ENCODE measurements at regions not wholly inside any gene's neighbourhood (a gene's known extent, or its start where the extent isn't known, plus 50 kb on each side); places are given as distances from the start of the nearest gene placed in this dataset.

DNA sequence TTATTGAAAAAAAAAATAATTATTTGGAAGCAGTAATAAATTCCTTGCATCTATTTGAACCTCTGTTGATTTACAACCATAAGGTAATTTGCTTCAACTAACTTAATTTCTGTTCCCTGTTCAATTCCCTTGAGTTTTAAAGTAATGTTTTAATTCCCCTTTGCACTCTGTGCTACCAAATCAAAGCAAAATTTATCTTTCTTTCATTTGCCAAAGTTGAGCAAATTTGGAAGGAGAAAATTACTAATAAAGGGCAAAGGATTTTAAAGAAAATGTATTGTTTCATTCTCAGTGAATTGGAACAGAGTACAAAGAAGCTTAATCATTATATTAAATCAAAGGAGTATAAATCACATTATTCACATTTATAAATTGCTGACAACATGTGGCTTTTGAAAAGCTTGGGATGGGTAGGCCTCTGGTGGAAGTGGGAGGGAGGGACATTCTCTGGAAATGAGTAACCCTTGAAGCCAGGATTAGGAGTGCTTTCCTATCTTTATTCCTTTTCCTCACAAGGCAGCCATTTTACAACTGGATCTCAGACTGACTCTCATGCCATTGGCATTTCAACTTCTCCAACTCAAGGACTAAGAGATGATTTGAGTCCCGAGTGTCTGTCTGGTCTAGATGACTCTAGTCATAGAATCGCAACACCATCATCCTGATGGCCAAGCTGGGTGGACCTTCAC lies 331.6 kb upstream of the DUSP10 start:
- TF ChIP-seq POLR2A (IDR thresholded peaks at IDR 0.05), result no peak
- no peak for TF ChIP-seq POLR2AphosphoS5 (IDR thresholded peaks at IDR 0.05)
- TF ChIP-seq, protein P1, sequence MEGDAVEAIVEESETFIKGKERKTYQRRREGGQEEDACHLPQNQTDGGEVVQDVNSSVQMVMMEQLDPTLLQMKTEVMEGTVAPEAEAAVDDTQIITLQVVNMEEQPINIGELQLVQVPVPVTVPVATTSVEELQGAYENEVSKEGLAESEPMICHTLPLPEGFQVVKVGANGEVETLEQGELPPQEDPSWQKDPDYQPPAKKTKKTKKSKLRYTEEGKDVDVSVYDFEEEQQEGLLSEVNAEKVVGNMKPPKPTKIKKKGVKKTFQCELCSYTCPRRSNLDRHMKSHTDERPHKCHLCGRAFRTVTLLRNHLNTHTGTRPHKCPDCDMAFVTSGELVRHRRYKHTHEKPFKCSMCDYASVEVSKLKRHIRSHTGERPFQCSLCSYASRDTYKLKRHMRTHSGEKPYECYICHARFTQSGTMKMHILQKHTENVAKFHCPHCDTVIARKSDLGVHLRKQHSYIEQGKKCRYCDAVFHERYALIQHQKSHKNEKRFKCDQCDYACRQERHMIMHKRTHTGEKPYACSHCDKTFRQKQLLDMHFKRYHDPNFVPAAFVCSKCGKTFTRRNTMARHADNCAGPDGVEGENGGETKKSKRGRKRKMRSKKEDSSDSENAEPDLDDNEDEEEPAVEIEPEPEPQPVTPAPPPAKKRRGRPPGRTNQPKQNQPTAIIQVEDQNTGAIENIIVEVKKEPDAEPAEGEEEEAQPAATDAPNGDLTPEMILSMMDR (IDR thresholded peaks at IDR 0.05), result no peak

Data from prostate gland (tissue), 2 donors.